Omental fat pad (tissue), 3 donors: ENCODE measurements at regions not wholly inside any gene's neighbourhood (a gene's known extent, or its start where the extent isn't known, plus 50 kb on each side); places are given as distances from the start of the nearest gene placed in this dataset. TPM values are rescaled to one million over a fixed set of nuclear protein-coding genes. Genes with fewer than 3 reads are reported as not detected.

Experiments
- ATAC-seq: fragments of 150-250 bp; one replicate; pipeline ENCODE4 v1.9.1; 2016; ENCODE audit warnings: mild to moderate bottlenecking, moderate library complexity; ENCODE audit not compliant: low FRiP score
- DNase-seq: peaks from one replicate; pipeline ENCODE4 v3.0.0-alpha.2; 2019; ENCODE audit warnings: low spot score
- small RNA-seq: library from RNA; depleted of rRNA; stranded (forward); fragments of <200 nt; gene quantifications from one replicate; pipeline ENCODE3, GENCODE V24; 2016
- TF ChIP-seq, protein P1 (sequence below), 3 donors: fragments of 450-650 bp; IDR thresholded peaks; one replicate each; pipeline ENCODE4 v1.5.1; 2016 to 2017; ENCODE audit warnings: antibody characterized with exemption in 3 of 3, mild to moderate bottlenecking in 3 of 3, moderate library complexity in 2 of 3

DNA sequence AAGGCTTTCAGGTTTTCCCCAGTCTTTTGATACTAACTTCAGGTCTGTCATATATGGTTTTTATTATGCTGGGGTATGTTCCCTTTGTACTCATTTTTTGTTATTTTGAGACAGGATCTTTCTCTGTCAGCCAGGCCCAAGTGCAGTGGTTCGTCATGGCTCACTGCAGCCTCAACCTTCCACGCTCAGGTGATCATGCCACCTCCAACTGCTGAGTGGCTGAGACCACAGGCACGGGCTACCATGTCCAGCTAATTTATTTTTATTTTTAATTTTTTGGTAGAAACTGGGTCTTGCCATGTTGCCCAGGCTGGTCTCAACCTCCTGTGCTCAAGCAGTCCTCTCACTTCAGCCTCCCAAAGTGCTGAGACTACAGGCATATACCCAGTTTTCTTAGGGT, 50.6 kb upstream of the PDGFD start:
- ATAC-seq (no peak), DNase-seq (no peak)
- TF ChIP-seq, protein P1, sequence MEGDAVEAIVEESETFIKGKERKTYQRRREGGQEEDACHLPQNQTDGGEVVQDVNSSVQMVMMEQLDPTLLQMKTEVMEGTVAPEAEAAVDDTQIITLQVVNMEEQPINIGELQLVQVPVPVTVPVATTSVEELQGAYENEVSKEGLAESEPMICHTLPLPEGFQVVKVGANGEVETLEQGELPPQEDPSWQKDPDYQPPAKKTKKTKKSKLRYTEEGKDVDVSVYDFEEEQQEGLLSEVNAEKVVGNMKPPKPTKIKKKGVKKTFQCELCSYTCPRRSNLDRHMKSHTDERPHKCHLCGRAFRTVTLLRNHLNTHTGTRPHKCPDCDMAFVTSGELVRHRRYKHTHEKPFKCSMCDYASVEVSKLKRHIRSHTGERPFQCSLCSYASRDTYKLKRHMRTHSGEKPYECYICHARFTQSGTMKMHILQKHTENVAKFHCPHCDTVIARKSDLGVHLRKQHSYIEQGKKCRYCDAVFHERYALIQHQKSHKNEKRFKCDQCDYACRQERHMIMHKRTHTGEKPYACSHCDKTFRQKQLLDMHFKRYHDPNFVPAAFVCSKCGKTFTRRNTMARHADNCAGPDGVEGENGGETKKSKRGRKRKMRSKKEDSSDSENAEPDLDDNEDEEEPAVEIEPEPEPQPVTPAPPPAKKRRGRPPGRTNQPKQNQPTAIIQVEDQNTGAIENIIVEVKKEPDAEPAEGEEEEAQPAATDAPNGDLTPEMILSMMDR (IDR thresholded peaks at IDR 0.05): no peak

Small RNA genes in the stretch of these regions (small RNA-seq; reads per million reads assigned to genes)
- gene AP001485.1: not detected
- not detected for gene MIR7641-1
